BLaER1 treated with 17β-estradiol and CSF1 and Interleukin-3, amounts not matched to agents 10 nM and 100 nM (cell line): ENCODE measurements at regions not wholly inside any gene's neighbourhood (a gene's known extent, or its start where the extent isn't known, plus 50 kb on each side); places are given as distances from the start of the nearest gene placed in this dataset.
"Not testable (repeated sequence)": the region's sequence is repeated elsewhere in the genome, so short reads cannot be mapped to it uniquely, and the experiment has no call there.

Source experiments
- H3K27ac ChIP-seq, 11 experiments: shearing (Covaris generic); formaldehyde crosslinking; 2 replicates each; pipeline ENCODE4 v1.8.1; 2022
- H3K27me3 ChIP-seq, 11 experiments: shearing (Covaris generic); formaldehyde crosslinking; 2 replicates each; pipeline ENCODE4 v1.8.1; 2022
- H3K36me3 ChIP-seq, 11 experiments: shearing (Covaris generic); formaldehyde crosslinking; 2 replicates each; pipeline ENCODE4 v1.8.1; 2022
- H3K4me1 ChIP-seq, 10 experiments: shearing (Covaris generic); formaldehyde crosslinking; 2 replicates each; pipeline ENCODE4 v1.8.1; 2022
- H3K4me2 ChIP-seq, 11 experiments: shearing (Covaris generic); formaldehyde crosslinking; 2 replicates each; pipeline ENCODE4 v1.8.1; 2022
- H3K4me3 ChIP-seq, 10 experiments: shearing (Covaris generic); formaldehyde crosslinking; 2 replicates each; pipeline ENCODE4 v1.8.1; 2022
- H3K9ac ChIP-seq, 11 experiments: shearing (Covaris generic); formaldehyde crosslinking; 2 replicates each; pipeline ENCODE4 v1.8.1; 2022
- H3K9me3 ChIP-seq, 11 experiments: shearing (Covaris generic); formaldehyde crosslinking; replicated peaks in 1 of 11; 2 replicates each; pipeline ENCODE4 v1.8.1; 2022
- H4K20me1 ChIP-seq, 11 experiments: shearing (Covaris generic); formaldehyde crosslinking; 2 replicates each; pipeline ENCODE4 v1.8.1; 2022
- Cebpa-rat ChIP-seq, 11 experiments: shearing (Covaris generic); IDR thresholded peaks; 2 replicates each; pipeline ENCODE4 v1.8.1; 2022

DNA sequence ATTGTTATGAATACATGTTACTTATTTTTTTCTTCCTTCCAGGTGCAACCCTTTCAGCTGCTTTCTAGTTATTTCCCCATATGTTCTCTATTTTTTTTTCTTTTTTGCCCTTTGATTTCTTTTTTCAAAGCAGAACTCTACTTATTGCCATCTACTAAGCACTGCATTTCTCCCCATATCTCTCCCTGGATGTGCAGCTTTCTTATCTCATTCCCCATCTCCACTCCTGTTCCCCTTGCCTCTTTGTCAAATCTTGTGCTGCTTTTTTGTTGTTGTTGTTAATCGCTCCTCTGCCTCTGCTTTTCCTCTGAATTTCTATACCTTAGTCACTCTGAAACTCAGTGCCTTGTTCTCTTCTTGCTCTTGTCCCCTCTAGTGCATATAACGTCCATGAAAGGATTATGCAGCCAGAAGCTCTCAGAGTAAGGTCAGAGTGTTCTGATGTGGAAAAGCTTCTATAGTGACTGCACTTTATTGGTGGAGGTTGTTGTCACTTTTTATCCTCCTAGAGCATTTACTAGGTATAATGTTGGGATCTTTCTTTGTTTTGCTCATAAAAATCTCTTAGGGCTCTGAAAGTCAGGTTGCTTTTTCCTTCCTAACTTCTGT, 51.1 kb upstream of the JADE1 start:
- Histone ChIP-seq H3K27ac (no peak overlapping the region), H3K4me2 (no peak overlapping the region), H3K9ac (no peak overlapping the region), H3K4me3 (no peak overlapping the region), H3K4me1 (no peaks in the 10 kb centered on the region), H3K9me3 (no peaks in the 10 kb centered on the region), H3K27me3 (no peaks in the 10 kb centered on the region), H4K20me1 (no peaks in the 10 kb centered on the region), H3K36me3 (no peaks in the 10 kb centered on the region)
- TF ChIP-seq Cebpa-rat (IDR thresholded peaks at IDR 0.05), result no peak

DNA sequence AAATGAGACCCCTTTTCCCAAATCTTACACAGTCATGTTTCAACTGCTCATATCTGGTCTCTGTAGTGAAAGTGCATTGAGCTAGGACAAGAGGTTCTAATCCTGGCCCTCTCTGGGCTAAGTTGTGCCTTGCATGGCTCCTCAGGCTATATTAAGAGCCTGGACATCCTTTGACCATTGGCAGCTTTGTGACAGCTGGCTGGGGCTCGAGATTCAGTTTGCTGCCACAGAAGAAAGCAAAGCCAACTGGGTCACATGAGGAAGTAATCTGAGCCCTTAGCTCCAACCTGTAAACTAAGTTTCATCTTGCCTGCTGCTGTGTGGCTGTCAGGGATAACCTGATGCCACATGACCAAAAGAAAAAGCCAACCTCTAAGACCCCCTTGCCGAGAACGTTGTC, 51.8 kb upstream of the JADE1 start:
- H3K4me1 ChIP-seq, result no peaks in the 10 kb centered on the region
- H3K36me3 ChIP-seq, result no peaks in the 10 kb centered on the region
- no peaks in the 10 kb centered on the region for H3K9me3 ChIP-seq
- no peak overlapping the region for H3K9ac ChIP-seq
- no peak for TF ChIP-seq Cebpa-rat (IDR thresholded peaks at IDR 0.05)
- H3K27me3 ChIP-seq, result no peaks in the 10 kb centered on the region
- no peak overlapping the region for H3K4me3 ChIP-seq
- no peak overlapping the region for H3K4me2 ChIP-seq
- no peaks in the 10 kb centered on the region for H4K20me1 ChIP-seq
- no peak overlapping the region for H3K27ac ChIP-seq

- TF ChIP-seq Cebpa-rat (IDR thresholded peaks at IDR 0.05), result no peak
- Histone ChIP-seq H3K4me1 (no peaks in the 10 kb centered on the region), H3K9me3 (no peaks in the 10 kb centered on the region), H3K4me3 (no peak overlapping the region), H4K20me1 (no peaks in the 10 kb centered on the region), H3K27ac (no peak overlapping the region), H3K9ac (no peak overlapping the region), H3K27me3 (no peaks in the 10 kb centered on the region), H3K36me3 (no peaks in the 10 kb centered on the region), H3K4me2 (no peak overlapping the region)
These were observed 58.1 kb upstream of the JADE1 start for GRCh38 chr4:128751354-128751753.

GRCh38 chr4:128741748-128742147, 67.8 kb upstream of the JADE1 start:
- not testable (repeated sequence) for H3K4me2 ChIP-seq, H3K36me3 ChIP-seq, H3K4me1 ChIP-seq, H4K20me1 ChIP-seq, H3K9ac ChIP-seq, H3K4me3 ChIP-seq, H3K27ac ChIP-seq, H3K27me3 ChIP-seq
- peaks cover 0 to 12% (median 9%) of the 10 kb centered on the region in 11 experiments; a peak in 10 of 22 replicates for H3K9me3 ChIP-seq

DNA sequence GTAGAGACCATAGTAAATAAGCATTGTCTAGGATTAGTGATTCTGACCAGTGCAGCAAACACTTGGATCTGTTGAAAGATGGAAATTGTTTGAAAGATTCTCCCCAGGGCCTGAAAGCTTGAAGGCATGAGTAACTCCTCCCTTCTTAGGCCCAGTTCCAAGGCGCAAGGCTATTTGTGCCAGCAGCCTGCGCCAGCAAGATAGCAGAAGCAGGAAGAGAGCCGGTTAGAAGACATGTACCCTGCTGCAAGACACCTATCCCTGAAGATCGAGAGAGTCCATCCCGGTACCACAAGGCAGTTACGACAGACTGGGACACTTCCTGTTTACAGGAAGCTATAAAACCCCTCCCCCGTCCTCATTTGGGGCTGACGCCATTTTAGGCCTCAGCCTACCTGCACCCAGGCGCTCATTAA, 72.4 kb upstream of the JADE1 start:
- H3K36me3 ChIP-seq, result no peaks in the 10 kb centered on the region
- H3K9me3 ChIP-seq, result peaks cover 0 to 11% (median 9%) of the 10 kb centered on the region in 11 experiments; a peak in 10 of 22 replicates
- H3K27ac ChIP-seq, result no peak overlapping the region
- H3K4me2 ChIP-seq, result no peak overlapping the region
- H3K4me3 ChIP-seq, result no peak overlapping the region
- H3K4me1 ChIP-seq, result no peaks in the 10 kb centered on the region; a peak in 1 of 20 replicates
- no peaks in the 10 kb centered on the region for H3K27me3 ChIP-seq
- no peak overlapping the region for H3K9ac ChIP-seq
- no peak for TF ChIP-seq Cebpa-rat (IDR thresholded peaks at IDR 0.05)
- H4K20me1 ChIP-seq, result no peaks in the 10 kb centered on the region

DNA sequence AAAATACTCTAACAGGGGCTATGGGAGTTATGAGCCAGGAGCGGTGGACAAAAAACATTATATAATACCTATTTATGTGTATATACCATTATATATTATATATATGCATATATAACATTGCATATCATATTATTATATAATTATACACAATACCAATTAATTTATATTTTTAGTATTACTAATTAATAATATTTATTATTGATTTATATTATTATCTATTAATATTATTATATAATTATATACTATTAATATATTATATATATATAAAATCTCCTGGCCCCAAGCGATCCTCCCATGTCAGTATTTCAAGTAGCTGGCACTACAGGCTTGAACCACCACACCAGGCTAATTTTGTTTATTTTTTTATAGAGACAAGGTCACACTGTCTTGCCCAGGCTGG, 73.8 kb upstream of the JADE1 start:
- H3K27ac ChIP-seq, result no peak overlapping the region
- no peak overlapping the region for H3K4me2 ChIP-seq
- no peaks in the 10 kb centered on the region for H3K27me3 ChIP-seq
- no peak for TF ChIP-seq Cebpa-rat (IDR thresholded peaks at IDR 0.05)
- no peaks in the 10 kb centered on the region for H3K9me3 ChIP-seq
- no peaks in the 10 kb centered on the region; a peak in 1 of 20 replicates for H3K4me1 ChIP-seq
- no peak overlapping the region for H3K4me3 ChIP-seq
- H3K36me3 ChIP-seq, result no peaks in the 10 kb centered on the region
- H3K9ac ChIP-seq, result no peak overlapping the region
- H4K20me1 ChIP-seq, result no peaks in the 10 kb centered on the region

- H3K36me3 ChIP-seq, result no peaks in the 10 kb centered on the region
- no peaks in the 10 kb centered on the region for H4K20me1 ChIP-seq
These were observed 81.3 kb upstream of the JADE1 start for GRCh38 chr4:128728190-128728589.

GRCh38 chr4:128727658-128728057, 81.8 kb upstream of the JADE1 start:
- H3K27me3 ChIP-seq, result no peaks in the 10 kb centered on the region
- no peaks in the 10 kb centered on the region for H4K20me1 ChIP-seq
- no peak for TF ChIP-seq Cebpa-rat (IDR thresholded peaks at IDR 0.05)
- H3K9me3 ChIP-seq, result peaks cover 0 to 3% (median 0%) of the 10 kb centered on the region in 11 experiments; a peak in 1 of 22 replicates
- no peak overlapping the region for H3K4me3 ChIP-seq
- no peaks in the 10 kb centered on the region for H3K36me3 ChIP-seq
- H3K27ac ChIP-seq, result no peak overlapping the region
- no peak overlapping the region for H3K4me2 ChIP-seq
- no peaks in the 10 kb centered on the region for H3K4me1 ChIP-seq
- H3K9ac ChIP-seq, result no peak overlapping the region

More at GRCh38 chr4:128728190-128728589, 81.3 kb upstream of the JADE1 start:
- H3K4me1 ChIP-seq, result no peaks in the 10 kb centered on the region
- TF ChIP-seq Cebpa-rat (IDR thresholded peaks at IDR 0.05), result no peak
- H3K9ac ChIP-seq, result no peak overlapping the region
- peaks cover 0 to 3% (median 0%) of the 10 kb centered on the region in 11 experiments; a peak in 1 of 22 replicates for H3K9me3 ChIP-seq
- no peaks in the 10 kb centered on the region for H3K27me3 ChIP-seq
- H3K27ac ChIP-seq, result no peak overlapping the region
- H3K4me3 ChIP-seq, result no peak overlapping the region
- no peak overlapping the region for H3K4me2 ChIP-seq

DNA sequence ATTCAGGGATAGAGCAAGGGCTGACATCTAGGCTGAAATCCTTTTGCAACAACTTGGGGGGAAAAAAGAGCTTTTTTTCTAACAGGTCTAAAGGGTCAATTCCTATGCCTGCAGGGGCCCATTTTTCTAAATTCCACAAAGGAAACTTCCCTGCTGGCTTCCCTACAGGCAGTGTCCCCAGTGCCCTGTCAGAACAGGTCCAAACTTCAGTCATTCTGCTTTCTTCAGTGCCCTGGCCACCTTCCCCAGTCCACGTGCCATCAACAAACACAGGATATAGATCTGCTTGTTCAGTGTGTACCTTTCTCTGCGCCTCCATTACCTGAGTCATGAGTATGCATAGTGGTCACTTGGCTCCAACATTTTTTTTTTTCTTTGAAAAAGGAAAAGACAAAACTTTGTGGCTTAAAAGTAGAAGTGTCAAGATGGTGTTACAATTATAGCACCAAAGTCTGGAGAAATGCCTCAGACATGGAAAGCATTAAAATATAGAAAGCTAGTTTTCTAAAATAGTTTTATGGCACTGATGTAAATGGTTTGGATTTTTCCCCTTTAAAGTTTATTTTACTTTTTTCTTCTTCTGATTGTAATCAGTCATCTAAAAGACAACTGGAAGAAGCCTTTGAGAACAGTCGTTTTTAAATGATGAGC, 84.0 kb upstream of the JADE1 start:
- Histone ChIP-seq H3K36me3 (no peaks in the 10 kb centered on the region), H3K4me2 (no peak overlapping the region), H3K4me1 (no peaks in the 10 kb centered on the region), H3K9me3 (peaks cover 0 to 3% (median 0%) of the 10 kb centered on the region in 11 experiments; a peak in 1 of 22 replicates), H4K20me1 (no peaks in the 10 kb centered on the region), H3K4me3 (no peak overlapping the region), H3K27ac (no peak overlapping the region), H3K9ac (no peak overlapping the region), H3K27me3 (no peaks in the 10 kb centered on the region)
- TF ChIP-seq Cebpa-rat (IDR thresholded peaks at IDR 0.05), result no peak

- Histone ChIP-seq H3K27ac (no peak overlapping the region), H3K4me2 (no peak overlapping the region)
These were observed 86.6 kb upstream of the JADE1 start for GRCh38 chr4:128722911-128723310.

More at GRCh38 chr4:128722911-128723310, 86.6 kb upstream of the JADE1 start:
- no peaks in the 10 kb centered on the region for H3K27me3 ChIP-seq
- TF ChIP-seq Cebpa-rat (IDR thresholded peaks at IDR 0.05), result no peak
- no peaks in the 10 kb centered on the region for H3K4me1 ChIP-seq
- H3K9ac ChIP-seq, result no peak overlapping the region
- H4K20me1 ChIP-seq, result no peaks in the 10 kb centered on the region
- H3K9me3 ChIP-seq, result peaks cover 0 to 3% (median 0%) of the 10 kb centered on the region in 11 experiments; a peak in 1 of 22 replicates
- no peak overlapping the region for H3K4me3 ChIP-seq
- H3K36me3 ChIP-seq, result no peaks in the 10 kb centered on the region
